NK-92 treated with Interleukin-12 subunit alpha and Interleukin-12 subunit beta, amount 100 ng/mL, for 24 hours (cell line): ENCODE measurements at regions not wholly inside any gene's neighbourhood (a gene's known extent, or its start where the extent isn't known, plus 50 kb on each side); places are given as distances from the start of the nearest gene placed in this dataset.

Experiments used
- DNase-seq: peaks from one replicate; lab custom pipeline; 2025; lab: John Stamatoyannopoulos, UW

GRCh38 chr13:106710266-106710665 is 142.3 kb upstream of the ARGLU1 start:
- no peak for DNase-seq

- DNase-seq, result no peak
These were observed 141.6 kb upstream of the ARGLU1 start for GRCh38 chr13:106709522-106709921.

GRCh38 chr13:106702505-106702904 is 134.6 kb upstream of the ARGLU1 start:
- DNase-seq, result no peak

GRCh38 chr13:106701771-106702341 is 133.9 kb upstream of the ARGLU1 start:
- no peak for DNase-seq

- no peak for DNase-seq
These were observed 132.5 kb upstream of the ARGLU1 start for GRCh38 chr13:106700439-106700838.

- no peak for DNase-seq
These were observed 132.1 kb upstream of the ARGLU1 start for GRCh38 chr13:106700007-106700406.

GRCh38 chr13:106699311-106699710 is 131.4 kb upstream of the ARGLU1 start:
- no peak for DNase-seq

GRCh38 chr13:106696719-106697118 is 128.8 kb upstream of the ARGLU1 start:
- DNase-seq, result no peak

GRCh38 chr13:106696140-106696539 is 128.2 kb upstream of the ARGLU1 start:
- no peak for DNase-seq

- DNase-seq, result no peak
These were observed 127.2 kb upstream of the ARGLU1 start for GRCh38 chr13:106695139-106695538.

GRCh38 chr13:106691861-106692260 is 123.9 kb upstream of the ARGLU1 start:
- DNase-seq, result no peak

GRCh38 chr13:106691341-106691740 is 123.4 kb upstream of the ARGLU1 start:
- DNase-seq, result no peak

GRCh38 chr13:106690779-106691178 is 122.8 kb upstream of the ARGLU1 start:
- no peak for DNase-seq

- no peak for DNase-seq
These were observed 122.0 kb upstream of the ARGLU1 start for GRCh38 chr13:106689906-106690305.

GRCh38 chr13:106688940-106689339 is 121.0 kb upstream of the ARGLU1 start:
- no peak for DNase-seq

GRCh38 chr13:106686163-106686562 is 118.2 kb upstream of the ARGLU1 start:
- no peak for DNase-seq

GRCh38 chr13:106685143-106685542 is 117.2 kb upstream of the ARGLU1 start:
- DNase-seq, result no peak

GRCh38 chr13:106683918-106684317 is 116.0 kb upstream of the ARGLU1 start:
- no peak for DNase-seq

- no peak for DNase-seq
These were observed 115.2 kb upstream of the ARGLU1 start for GRCh38 chr13:106683179-106683578.

- no peak for DNase-seq
These were observed 114.1 kb upstream of the ARGLU1 start for GRCh38 chr13:106681997-106682396.

GRCh38 chr13:106681536-106681935 is 113.6 kb upstream of the ARGLU1 start:
- DNase-seq, result no peak

GRCh38 chr13:106680796-106681472 is 113.0 kb upstream of the ARGLU1 start:
- DNase-seq, result no peak

GRCh38 chr13:106678646-106679418 is 110.9 kb upstream of the ARGLU1 start:
- DNase-seq, result no peak
